ENCODE measurements at regions not wholly inside any gene's neighbourhood (a gene's known extent, or its start where the extent isn't known, plus 50 kb on each side); places are given as distances from the start of the nearest gene placed in this dataset.
"Not testable (repeated sequence)": the region's sequence is repeated elsewhere in the genome, so short reads cannot be mapped to it uniquely, and the experiment has no call there.

GRCh38 chr5:50576686-50577256 is 89.7 kb upstream of the PARP8 start:
- no peaks in the 10 kb centered on the region for H3K79me2 ChIP-seq (ENCODE audit: control insufficient read depth, insufficient read depth, low read length)
- TF ChIP-seq, protein P1, sequence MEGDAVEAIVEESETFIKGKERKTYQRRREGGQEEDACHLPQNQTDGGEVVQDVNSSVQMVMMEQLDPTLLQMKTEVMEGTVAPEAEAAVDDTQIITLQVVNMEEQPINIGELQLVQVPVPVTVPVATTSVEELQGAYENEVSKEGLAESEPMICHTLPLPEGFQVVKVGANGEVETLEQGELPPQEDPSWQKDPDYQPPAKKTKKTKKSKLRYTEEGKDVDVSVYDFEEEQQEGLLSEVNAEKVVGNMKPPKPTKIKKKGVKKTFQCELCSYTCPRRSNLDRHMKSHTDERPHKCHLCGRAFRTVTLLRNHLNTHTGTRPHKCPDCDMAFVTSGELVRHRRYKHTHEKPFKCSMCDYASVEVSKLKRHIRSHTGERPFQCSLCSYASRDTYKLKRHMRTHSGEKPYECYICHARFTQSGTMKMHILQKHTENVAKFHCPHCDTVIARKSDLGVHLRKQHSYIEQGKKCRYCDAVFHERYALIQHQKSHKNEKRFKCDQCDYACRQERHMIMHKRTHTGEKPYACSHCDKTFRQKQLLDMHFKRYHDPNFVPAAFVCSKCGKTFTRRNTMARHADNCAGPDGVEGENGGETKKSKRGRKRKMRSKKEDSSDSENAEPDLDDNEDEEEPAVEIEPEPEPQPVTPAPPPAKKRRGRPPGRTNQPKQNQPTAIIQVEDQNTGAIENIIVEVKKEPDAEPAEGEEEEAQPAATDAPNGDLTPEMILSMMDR (optimal IDR thresholded peaks at IDR 0.05 in 1 of 3, IDR thresholded peaks at IDR 0.05 in 1 of 3, conservative IDR thresholded peaks at IDR 0.05 in 1 of 3; ENCODE audit: extremely low read depth in 1 of 3, insufficient read depth in 2 of 3, low read length in 3 of 3), result no peak
- TF ChIP-seq EZH2 (IDR thresholded peaks at IDR 0.05; ENCODE audit: low read length), result no peak
- dilution Hi-C loops (cut with MboI; ENCODE audit: extremely low pct_ligation_motif_present, low sequenced_read_pairs), result no loop called here
- H3K4me2 ChIP-seq (ENCODE audit: control insufficient read depth, extremely low read depth, insufficient read depth, low read depth, low read length), result no peak overlapping the region
- no peaks in the 10 kb centered on the region for H3K36me3 ChIP-seq (ENCODE audit: control insufficient read depth in 2 of 2, extremely low read depth in 1 of 2, insufficient read depth in 2 of 2, low read length in 2 of 2)
- no peak overlapping the region for H3K4me3 ChIP-seq (ENCODE audit: control insufficient read depth in 2 of 3, extremely low read depth in 1 of 3, insufficient read depth in 2 of 3, low read depth in 1 of 3, low read length in 3 of 3)
- no peak overlapping the region for H3K27ac ChIP-seq (ENCODE audit: control insufficient read depth, insufficient read depth, low read length)
- DNase-seq (ENCODE audit: low read depth, low spot score), result no peak
- H2AFZ ChIP-seq (ENCODE audit: control insufficient read depth, low read length), result peak overlapping the region; percentile 46
- no peaks in the 10 kb centered on the region for H4K20me1 ChIP-seq (ENCODE audit: control insufficient read depth, extremely low read depth, insufficient read depth, low read length)
- H3K9me1 ChIP-seq (ENCODE audit: control insufficient read depth, extremely low read depth, insufficient read depth, low read length), result no peaks in the 10 kb centered on the region
- H3K9me3 ChIP-seq (ENCODE audit: control insufficient read depth, low read depth, low read length), result no peaks in the 10 kb centered on the region
- H3K27me3 ChIP-seq (ENCODE audit: control insufficient read depth, extremely low read depth, insufficient read depth, low read length), result no peaks in the 10 kb centered on the region
- no peak overlapping the region for H3K9ac ChIP-seq (ENCODE audit: control insufficient read depth, extremely low read depth, insufficient read depth, low read length)
- peak; percentile 51 for FAIRE-seq
- no peaks in the 10 kb centered on the region for H3K4me1 ChIP-seq (ENCODE audit: control insufficient read depth, extremely low read depth, insufficient read depth, low read length)

- H3K9me3 ChIP-seq (ENCODE audit: control insufficient read depth, low read depth, low read length), result no peaks in the 10 kb centered on the region
- no peaks in the 10 kb centered on the region for H3K4me1 ChIP-seq (ENCODE audit: control insufficient read depth, extremely low read depth, insufficient read depth, low read length)
- FAIRE-seq, result peak; percentile 61
- H3K4me2 ChIP-seq (ENCODE audit: control insufficient read depth, extremely low read depth, insufficient read depth, low read depth, low read length), result peak overlapping the region; percentile 33
- H3K79me2 ChIP-seq (ENCODE audit: control insufficient read depth, insufficient read depth, low read length), result no peaks in the 10 kb centered on the region
- H3K27ac ChIP-seq (ENCODE audit: control insufficient read depth, insufficient read depth, low read length), result peak overlapping the region; percentile 22
- no peaks in the 10 kb centered on the region for H4K20me1 ChIP-seq (ENCODE audit: control insufficient read depth, extremely low read depth, insufficient read depth, low read length)
- DNase-seq (ENCODE audit: low read depth, low spot score), result peak; percentile 73
- no peaks in the 10 kb centered on the region for H3K9me1 ChIP-seq (ENCODE audit: control insufficient read depth, extremely low read depth, insufficient read depth, low read length)
- H3K36me3 ChIP-seq (ENCODE audit: control insufficient read depth in 2 of 2, extremely low read depth in 1 of 2, insufficient read depth in 2 of 2, low read length in 2 of 2), result no peaks in the 10 kb centered on the region
- no peaks in the 10 kb centered on the region for H3K27me3 ChIP-seq (ENCODE audit: control insufficient read depth, extremely low read depth, insufficient read depth, low read length)
- H2AFZ ChIP-seq (ENCODE audit: control insufficient read depth, low read length), result no peak overlapping the region
- H3K9ac ChIP-seq (ENCODE audit: control insufficient read depth, extremely low read depth, insufficient read depth, low read length), result no peak overlapping the region
- TF ChIP-seq EZH2 (IDR thresholded peaks at IDR 0.05; ENCODE audit: low read length), result no peak
- TF ChIP-seq, protein P1 (optimal IDR thresholded peaks at IDR 0.05 in 1 of 3, IDR thresholded peaks at IDR 0.05 in 1 of 3, conservative IDR thresholded peaks at IDR 0.05 in 1 of 3; ENCODE audit: extremely low read depth in 1 of 3, insufficient read depth in 2 of 3, low read length in 3 of 3), result no peak
- no peak overlapping the region for H3K4me3 ChIP-seq (ENCODE audit: control insufficient read depth in 2 of 3, extremely low read depth in 1 of 3, insufficient read depth in 2 of 3, low read depth in 1 of 3, low read length in 3 of 3)
- dilution Hi-C loops (cut with MboI; ENCODE audit: extremely low pct_ligation_motif_present, low sequenced_read_pairs), result no loop called here
Observed at GRCh38 chr5:50580506-50580905, 85.9 kb upstream of the PARP8 start.

GRCh38 chr5:50581845-50582244 is 84.6 kb upstream of the PARP8 start:
- H2AFZ ChIP-seq (ENCODE audit: control insufficient read depth, low read length); FAIRE-seq; H3K4me1 ChIP-seq (ENCODE audit: control insufficient read depth, extremely low read depth, insufficient read depth, low read length); dilution Hi-C loops (cut with MboI; ENCODE audit: extremely low pct_ligation_motif_present, low sequenced_read_pairs); H4K20me1 ChIP-seq (ENCODE audit: control insufficient read depth, extremely low read depth, insufficient read depth, low read length); DNase-seq (ENCODE audit: low read depth, low spot score); H3K9me1 ChIP-seq (ENCODE audit: control insufficient read depth, extremely low read depth, insufficient read depth, low read length); H3K36me3 ChIP-seq (ENCODE audit: control insufficient read depth in 2 of 2, extremely low read depth in 1 of 2, insufficient read depth in 2 of 2, low read length in 2 of 2); H3K79me2 ChIP-seq (ENCODE audit: control insufficient read depth, insufficient read depth, low read length); H3K27me3 ChIP-seq (ENCODE audit: control insufficient read depth, extremely low read depth, insufficient read depth, low read length); H3K9me3 ChIP-seq (ENCODE audit: control insufficient read depth, low read depth, low read length); H3K9ac ChIP-seq (ENCODE audit: control insufficient read depth, extremely low read depth, insufficient read depth, low read length); H3K4me3 ChIP-seq (ENCODE audit: control insufficient read depth in 2 of 3, extremely low read depth in 1 of 3, insufficient read depth in 2 of 3, low read depth in 1 of 3, low read length in 3 of 3); H3K27ac ChIP-seq (ENCODE audit: control insufficient read depth, insufficient read depth, low read length); H3K4me2 ChIP-seq (ENCODE audit: control insufficient read depth, extremely low read depth, insufficient read depth, low read depth, low read length): not testable (repeated sequence)

All from keratinocyte (primary cell).